ENCODE measurements at regions not wholly inside any gene's neighbourhood (a gene's known extent, or its start where the extent isn't known, plus 50 kb on each side); places are given as distances from the start of the nearest gene placed in this dataset.

- no peak overlapping the region for H3K4me3 ChIP-seq (replicated peaks; ENCODE audit: low read depth, low read length)
- no peak for TF ChIP-seq CTCF (IDR thresholded peaks at IDR 0.05; ENCODE audit: low read depth, low read length, missing control alignments)
- no peak for DNase-seq (ENCODE audit: extremely low read depth, low read depth)
Measured at GRCh38 chr10:84696610-84697009, 368.2 kb downstream of the CCSER2 start.

DNA sequence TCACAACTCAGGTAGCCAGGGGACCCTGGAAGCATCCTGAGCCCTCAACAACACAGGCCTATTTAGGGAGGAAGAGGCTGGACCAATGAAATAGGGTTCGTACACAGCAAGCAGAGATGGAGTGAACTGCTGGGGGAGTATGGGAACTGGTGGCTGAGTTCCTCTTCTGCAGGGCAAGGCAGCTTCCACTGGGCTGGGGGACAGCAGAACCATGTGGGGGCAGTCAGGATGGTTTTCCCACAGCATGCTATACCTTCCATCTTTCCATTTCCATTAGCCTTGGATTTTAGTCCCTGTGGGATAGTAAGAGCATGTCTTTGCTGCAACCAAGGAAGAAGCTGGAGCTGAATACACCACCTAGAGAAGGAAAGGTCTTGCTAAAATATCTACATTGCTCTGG lies 370.6 kb downstream of the CCSER2 start:
- no peak for TF ChIP-seq CTCF (IDR thresholded peaks at IDR 0.05; ENCODE audit: low read depth, low read length, missing control alignments)
- H3K4me3 ChIP-seq (replicated peaks; ENCODE audit: low read depth, low read length) = no peak overlapping the region
- DNase-seq (ENCODE audit: extremely low read depth, low read depth) = no peak

DNA sequence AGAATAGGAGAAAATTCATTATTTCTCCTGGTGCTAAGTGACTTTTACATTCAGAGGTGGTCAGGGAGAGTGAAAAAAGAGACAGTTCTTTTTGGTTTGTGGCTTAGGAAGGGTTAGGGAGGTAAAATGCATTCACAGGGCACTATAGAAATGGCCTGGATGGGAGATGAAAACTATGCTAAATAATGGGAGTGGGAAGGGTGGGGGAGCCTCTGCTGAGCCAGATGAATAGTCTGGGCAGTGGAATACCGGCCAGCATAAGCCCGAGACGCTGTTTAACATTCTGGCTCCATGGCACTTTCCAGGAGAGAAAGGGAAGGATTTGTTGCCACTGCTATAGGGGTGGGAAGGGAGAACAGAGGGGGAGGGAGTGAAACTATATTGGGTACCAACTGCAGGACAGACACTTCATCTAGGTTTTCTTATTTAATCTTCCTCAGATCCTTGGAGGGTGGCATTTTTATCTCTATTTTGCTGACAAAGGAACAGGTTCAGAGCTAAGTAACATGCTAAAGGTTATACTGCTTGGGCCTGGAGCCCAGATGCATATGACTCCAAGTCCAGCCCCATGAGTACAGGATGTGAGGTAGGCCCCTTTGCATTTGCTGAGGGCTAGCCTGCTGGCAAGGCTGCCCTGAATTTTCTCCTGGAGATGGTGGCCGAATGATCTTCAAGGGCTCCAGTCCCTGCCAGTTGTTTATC lies 372.4 kb downstream of the CCSER2 start:
- no peak overlapping the region for H3K4me3 ChIP-seq (replicated peaks; ENCODE audit: low read depth, low read length)
- TF ChIP-seq CTCF (IDR thresholded peaks at IDR 0.05; ENCODE audit: low read depth, low read length, missing control alignments) = no peak
- DNase-seq (ENCODE audit: extremely low read depth, low read depth) = no peak

GRCh38 chr10:84701370-84701720 lies 373.0 kb downstream of the CCSER2 start:
- TF ChIP-seq CTCF (IDR thresholded peaks at IDR 0.05; ENCODE audit: low read depth, low read length, missing control alignments) = no peak
- H3K4me3 ChIP-seq (replicated peaks; ENCODE audit: low read depth, low read length) = no peak overlapping the region
- no peak for DNase-seq (ENCODE audit: extremely low read depth, low read depth)

DNA sequence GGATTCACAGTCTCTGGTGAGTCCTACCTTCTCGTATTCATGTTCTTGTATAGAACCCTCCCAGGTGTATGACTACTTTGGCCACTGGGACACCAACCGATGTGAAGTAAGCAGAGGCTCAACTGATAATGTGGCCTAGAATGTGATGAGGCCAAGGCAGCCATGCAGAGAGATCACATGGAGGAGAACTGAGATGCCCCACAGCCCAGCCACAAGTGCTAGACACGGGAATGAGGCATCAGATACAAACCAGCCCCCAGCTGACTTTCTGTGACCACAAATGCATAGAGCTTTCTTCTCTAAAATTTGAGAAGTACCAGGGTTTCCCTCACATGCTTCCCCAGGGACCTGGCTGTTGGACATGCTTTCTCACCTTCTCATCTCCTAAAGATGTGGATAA lies 375.7 kb downstream of the CCSER2 start:
- TF ChIP-seq CTCF (IDR thresholded peaks at IDR 0.05; ENCODE audit: low read depth, low read length, missing control alignments) = no peak
- no peak overlapping the region for H3K4me3 ChIP-seq (replicated peaks; ENCODE audit: low read depth, low read length)
- no peak for DNase-seq (ENCODE audit: extremely low read depth, low read depth)

DNA sequence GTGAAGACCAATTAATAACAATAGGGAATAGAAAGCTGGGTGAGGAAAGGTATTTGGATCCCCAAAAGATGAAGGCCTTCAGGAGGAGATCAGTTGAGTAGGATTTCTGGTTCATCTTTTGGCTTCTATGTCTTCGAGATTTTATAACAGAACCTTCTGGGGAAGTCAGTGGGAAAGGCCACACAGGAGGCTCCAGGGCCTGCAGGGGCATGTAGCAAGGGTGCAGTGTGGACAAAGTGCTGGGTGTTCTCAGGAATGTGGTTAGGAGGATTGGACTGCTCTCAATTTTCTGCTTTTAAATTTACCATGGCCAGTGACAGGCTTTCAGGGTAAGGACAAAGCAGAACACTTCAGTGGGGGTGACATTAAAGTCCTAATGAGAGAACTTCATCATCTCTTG lies 378.0 kb downstream of the CCSER2 start:
- H3K4me3 ChIP-seq (replicated peaks; ENCODE audit: low read depth, low read length) = no peak overlapping the region
- no peak for TF ChIP-seq CTCF (IDR thresholded peaks at IDR 0.05; ENCODE audit: low read depth, low read length, missing control alignments)
- DNase-seq (ENCODE audit: extremely low read depth, low read depth) = no peak

DNA sequence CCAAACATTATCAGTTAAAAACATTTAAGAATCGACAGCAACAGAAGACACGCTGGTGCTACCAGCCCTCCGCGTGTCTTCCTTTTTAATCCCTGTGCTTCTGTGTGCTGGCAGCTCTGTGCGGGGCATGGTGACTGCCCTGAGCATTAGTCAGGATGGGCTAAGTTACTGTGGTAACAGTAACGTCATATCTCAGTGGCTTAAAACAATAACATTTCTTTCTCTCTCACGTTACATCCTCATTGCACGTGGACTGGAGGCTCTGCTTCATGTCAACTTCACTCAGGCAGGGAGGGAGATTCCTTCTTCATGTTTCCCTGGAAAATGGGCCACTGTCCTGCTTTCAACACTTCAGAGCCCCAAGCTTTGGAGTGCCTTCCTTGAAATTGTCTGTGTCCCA lies 378.5 kb downstream of the CCSER2 start:
- TF ChIP-seq CTCF (IDR thresholded peaks at IDR 0.05; ENCODE audit: low read depth, low read length, missing control alignments) = no peak
- H3K4me3 ChIP-seq (replicated peaks; ENCODE audit: low read depth, low read length) = no peak overlapping the region
- no peak for DNase-seq (ENCODE audit: extremely low read depth, low read depth)

All from HFF-Myc (cell line).